ENCODE measurements at regions not wholly inside any gene's neighbourhood (a gene's known extent, or its start where the extent isn't known, plus 50 kb on each side); places are given as distances from the start of the nearest gene placed in this dataset.

- no peak for TF ChIP-seq POLR2A (IDR thresholded peaks at IDR 0.05)
- no peak for TF ChIP-seq CTCF (IDR thresholded peaks at IDR 0.05 in 4 of 5, conservative IDR thresholded peaks at IDR 0.05 in 1 of 5)
These were observed 327.8 kb upstream of the SLCO3A1 start for GRCh38 chr15:91525751-91526150.

Data from gastrocnemius medialis (tissue), 4 donors.